Lower leg skin (tissue), 3 donors: ENCODE measurements at regions not wholly inside any gene's neighbourhood (a gene's known extent, or its start where the extent isn't known, plus 50 kb on each side); places are given as distances from the start of the nearest gene placed in this dataset.

Source experiments
- CTCF ChIP-seq, 3 donors: fragments of 450-650 bp; IDR thresholded peaks; one replicate each; pipeline ENCODE4 v1.5.1; 2016; ENCODE audit warnings: antibody characterized with exemption in 3 of 3, mild to moderate bottlenecking in 3 of 3, moderate library complexity in 2 of 3
- POLR2A ChIP-seq, 2 donors: fragments of 450-650 bp; IDR thresholded peaks; one replicate each; pipeline ENCODE4 v1.6.1; 2016 to 2017; ENCODE audit warnings: antibody characterized with exemption in 2 of 2, mild to moderate bottlenecking in 1 of 2, moderate library complexity in 1 of 2

DNA sequence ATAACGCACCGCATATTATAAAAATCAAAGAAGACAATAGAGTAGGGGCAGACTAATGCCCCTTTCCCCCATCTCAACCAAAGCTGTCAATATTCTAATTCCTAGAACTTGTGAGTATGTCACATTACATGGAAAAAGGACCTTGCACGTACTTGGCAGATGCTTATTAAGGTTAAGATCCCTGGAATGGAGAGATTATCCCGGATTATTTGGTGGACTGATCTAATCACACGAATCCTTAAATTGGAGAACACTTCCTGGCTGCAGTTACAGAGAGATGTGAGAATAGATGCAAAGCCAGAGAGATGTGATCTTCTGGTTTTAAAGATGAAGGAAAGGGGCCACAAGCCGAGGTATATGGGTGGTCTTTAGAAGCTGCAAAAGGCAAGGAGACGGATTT, 548.7 kb downstream of the SPRY1 start:
- no peak for TF ChIP-seq CTCF (IDR thresholded peaks at IDR 0.05)
- TF ChIP-seq POLR2A (IDR thresholded peaks at IDR 0.05), result no peak
